ENCODE measurements at regions not wholly inside any gene's neighbourhood (a gene's known extent, or its start where the extent isn't known, plus 50 kb on each side); places are given as distances from the start of the nearest gene placed in this dataset.

- TF ChIP-seq POLR2AphosphoS5 (IDR thresholded peaks at IDR 0.05) (no peak), CTCF (IDR thresholded peaks at IDR 0.05) (peak in 1 of 4 experiments; percentile 34), EP300 (IDR thresholded peaks at IDR 0.05) (no peak), POLR2A (IDR thresholded peaks at IDR 0.05) (no peak)
- DNase-seq: no peak
- Histone ChIP-seq H3K4me1 (no peaks in the 10 kb centered on the region), H3K4me3 (no peak overlapping the region), H3K27ac (no peak overlapping the region), H3K9me3 (no peaks in the 10 kb centered on the region), H3K36me3 (no peaks in the 10 kb centered on the region), H3K27me3 (no peaks in the 10 kb centered on the region)
- intact Hi-C loops (cut with DNase I): no loop called here
- 29 to 58% methylated on average over 2 of the region's 2 CpGs for WGBS, 2 donors
Measured at GRCh38 chr1:80218112-80218511, 1211.6 kb upstream of the ADGRL4 start.

- peak in 1 of 4 experiments; percentile 41 for TF ChIP-seq CTCF (IDR thresholded peaks at IDR 0.05)
- TF ChIP-seq EP300 (IDR thresholded peaks at IDR 0.05): no peak
- no peak for TF ChIP-seq POLR2A (IDR thresholded peaks at IDR 0.05)
- DNase-seq: no peak
- Histone ChIP-seq H3K27me3 (no peaks in the 10 kb centered on the region), H3K36me3 (no peaks in the 10 kb centered on the region), H3K4me1 (no peaks in the 10 kb centered on the region), H3K9me3 (no peaks in the 10 kb centered on the region), H3K4me3 (no peak overlapping the region), H3K27ac (no peak overlapping the region)
- intact Hi-C loops (cut with DNase I): no loop called here
- WGBS, 2 donors: 8 to 36% methylated on average over 4 of the region's 4 CpGs
Measured at GRCh38 chr1:80217377-80217986, 1211.0 kb upstream of the ADGRL4 start.

- DNase-seq: no peak
- intact Hi-C loops (cut with DNase I): no loop called here
- Histone ChIP-seq H3K27me3 (no peaks in the 10 kb centered on the region), H3K36me3 (no peaks in the 10 kb centered on the region), H3K9me3 (no peaks in the 10 kb centered on the region), H3K27ac (no peak overlapping the region), H3K4me1 (no peaks in the 10 kb centered on the region), H3K4me3 (no peak overlapping the region)
- 69 to 84% methylated on average over 5 of the region's 5 CpGs for WGBS, 2 donors
- no peak for TF ChIP-seq POLR2A (IDR thresholded peaks at IDR 0.05)
- no peak for TF ChIP-seq CTCF (IDR thresholded peaks at IDR 0.05)
- no peak for TF ChIP-seq EP300 (IDR thresholded peaks at IDR 0.05)
- TF ChIP-seq POLR2AphosphoS5 (IDR thresholded peaks at IDR 0.05): no peak
Measured at GRCh38 chr1:80214888-80215540, 1208.5 kb upstream of the ADGRL4 start.

- Histone ChIP-seq H3K27ac (no peak overlapping the region), H3K4me1 (no peaks in the 10 kb centered on the region), H3K36me3 (no peaks in the 10 kb centered on the region), H3K4me3 (no peak overlapping the region), H3K27me3 (no peaks in the 10 kb centered on the region), H3K9me3 (no peaks in the 10 kb centered on the region)
- intact Hi-C loops (cut with DNase I): no loop called here
- TF ChIP-seq POLR2AphosphoS5 (IDR thresholded peaks at IDR 0.05) (no peak), POLR2A (IDR thresholded peaks at IDR 0.05) (no peak), EP300 (IDR thresholded peaks at IDR 0.05) (no peak), CTCF (IDR thresholded peaks at IDR 0.05) (no peak)
- no peak for DNase-seq
- WGBS, 2 donors: 68 to 72% methylated on average over 3 of the region's 3 CpGs
Measured at GRCh38 chr1:80212948-80213347, 1206.4 kb upstream of the ADGRL4 start.

Data from sigmoid colon (tissue), 6 donors.